ENCODE measurements at regions not wholly inside any gene's neighbourhood (a gene's known extent, or its start where the extent isn't known, plus 50 kb on each side); places are given as distances from the start of the nearest gene placed in this dataset.

DNA sequence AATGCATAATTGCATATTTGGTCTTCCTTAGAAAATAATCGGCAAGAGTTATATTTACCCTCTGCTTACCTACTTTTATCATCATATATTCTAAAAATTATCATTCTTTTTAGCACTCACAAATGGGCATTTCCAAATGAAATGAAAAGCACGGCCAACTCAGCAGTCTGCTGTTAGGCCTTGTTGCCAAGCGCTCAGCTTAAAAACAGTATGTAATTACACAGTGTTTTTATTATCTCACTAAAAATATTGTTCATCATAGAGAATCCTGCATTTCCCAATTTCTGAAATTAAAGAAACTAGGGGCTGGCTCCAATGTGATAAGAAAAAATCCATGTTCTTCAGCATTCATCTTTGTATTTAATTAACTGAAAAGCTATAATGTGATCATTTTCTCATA lies 391.7 kb upstream of the ADARB2 start (continued):
- TF ChIP-seq, protein P1, sequence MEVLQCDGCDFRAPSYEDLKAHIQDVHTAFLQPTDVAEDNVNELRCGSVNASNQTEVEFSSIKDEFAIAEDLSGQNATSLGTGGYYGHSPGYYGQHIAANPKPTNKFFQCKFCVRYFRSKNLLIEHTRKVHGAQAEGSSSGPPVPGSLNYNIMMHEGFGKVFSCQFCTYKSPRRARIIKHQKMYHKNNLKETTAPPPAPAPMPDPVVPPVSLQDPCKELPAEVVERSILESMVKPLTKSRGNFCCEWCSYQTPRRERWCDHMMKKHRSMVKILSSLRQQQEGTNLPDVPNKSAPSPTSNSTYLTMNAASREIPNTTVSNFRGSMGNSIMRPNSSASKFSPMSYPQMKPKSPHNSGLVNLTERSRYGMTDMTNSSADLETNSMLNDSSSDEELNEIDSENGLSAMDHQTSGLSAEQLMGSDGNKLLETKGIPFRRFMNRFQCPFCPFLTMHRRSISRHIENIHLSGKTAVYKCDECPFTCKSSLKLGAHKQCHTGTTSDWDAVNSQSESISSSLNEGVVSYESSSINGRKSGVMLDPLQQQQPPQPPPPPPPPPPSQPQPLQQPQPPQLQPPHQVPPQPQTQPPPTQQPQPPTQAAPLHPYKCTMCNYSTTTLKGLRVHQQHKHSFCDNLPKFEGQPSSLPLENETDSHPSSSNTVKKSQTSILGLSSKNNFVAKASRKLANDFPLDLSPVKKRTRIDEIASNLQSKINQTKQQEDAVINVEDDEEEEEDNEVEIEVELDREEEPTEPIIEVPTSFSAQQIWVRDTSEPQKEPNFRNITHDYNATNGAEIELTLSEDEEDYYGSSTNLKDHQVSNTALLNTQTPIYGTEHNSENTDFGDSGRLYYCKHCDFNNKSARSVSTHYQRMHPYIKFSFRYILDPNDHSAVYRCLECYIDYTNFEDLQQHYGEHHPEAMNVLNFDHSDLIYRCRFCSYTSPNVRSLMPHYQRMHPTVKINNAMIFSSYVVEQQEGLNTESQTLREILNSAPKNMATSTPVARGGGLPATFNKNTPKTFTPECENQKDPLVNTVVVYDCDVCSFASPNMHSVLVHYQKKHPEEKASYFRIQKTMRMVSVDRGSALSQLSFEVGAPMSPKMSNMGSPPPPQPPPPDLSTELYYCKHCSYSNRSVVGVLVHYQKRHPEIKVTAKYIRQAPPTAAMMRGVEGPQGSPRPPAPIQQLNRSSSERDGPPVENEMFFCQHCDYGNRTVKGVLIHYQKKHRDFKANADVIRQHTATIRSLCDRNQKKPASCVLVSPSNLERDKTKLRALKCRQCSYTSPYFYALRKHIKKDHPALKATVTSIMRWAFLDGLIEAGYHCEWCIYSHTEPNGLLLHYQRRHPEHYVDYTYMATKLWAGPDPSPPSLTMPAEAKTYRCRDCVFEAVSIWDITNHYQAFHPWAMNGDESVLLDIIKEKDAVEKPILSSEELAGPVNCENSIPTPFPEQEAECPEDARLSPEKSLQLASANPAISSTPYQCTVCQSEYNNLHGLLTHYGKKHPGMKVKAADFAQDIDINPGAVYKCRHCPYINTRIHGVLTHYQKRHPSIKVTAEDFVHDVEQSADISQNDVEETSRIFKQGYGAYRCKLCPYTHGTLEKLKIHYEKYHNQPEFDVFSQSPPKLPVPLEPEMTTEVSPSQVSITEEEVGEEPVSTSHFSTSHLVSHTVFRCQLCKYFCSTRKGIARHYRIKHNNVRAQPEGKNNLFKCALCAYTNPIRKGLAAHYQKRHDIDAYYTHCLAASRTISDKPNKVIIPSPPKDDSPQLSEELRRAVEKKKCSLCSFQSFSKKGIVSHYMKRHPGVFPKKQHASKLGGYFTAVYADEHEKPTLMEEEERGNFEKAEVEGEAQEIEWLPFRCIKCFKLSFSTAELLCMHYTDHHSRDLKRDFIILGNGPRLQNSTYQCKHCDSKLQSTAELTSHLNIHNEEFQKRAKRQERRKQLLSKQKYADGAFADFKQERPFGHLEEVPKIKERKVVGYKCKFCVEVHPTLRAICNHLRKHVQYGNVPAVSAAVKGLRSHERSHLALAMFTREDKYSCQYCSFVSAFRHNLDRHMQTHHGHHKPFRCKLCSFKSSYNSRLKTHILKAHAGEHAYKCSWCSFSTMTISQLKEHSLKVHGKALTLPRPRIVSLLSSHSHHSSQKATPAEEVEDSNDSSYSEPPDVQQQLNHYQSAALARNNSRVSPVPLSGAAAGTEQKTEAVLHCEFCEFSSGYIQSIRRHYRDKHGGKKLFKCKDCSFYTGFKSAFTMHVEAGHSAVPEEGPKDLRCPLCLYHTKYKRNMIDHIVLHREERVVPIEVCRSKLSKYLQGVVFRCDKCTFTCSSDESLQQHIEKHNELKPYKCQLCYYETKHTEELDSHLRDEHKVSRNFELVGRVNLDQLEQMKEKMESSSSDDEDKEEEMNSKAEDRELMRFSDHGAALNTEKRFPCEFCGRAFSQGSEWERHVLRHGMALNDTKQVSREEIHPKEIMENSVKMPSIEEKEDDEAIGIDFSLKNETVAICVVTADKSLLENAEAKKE (CRISPR knock-in tag; IDR thresholded peaks at IDR 0.05) = no peak
- TF ChIP-seq JUNB (IDR thresholded peaks at IDR 0.05; ENCODE audit: unreplicated experiment) = no peak
- TF ChIP-seq, protein P2, sequence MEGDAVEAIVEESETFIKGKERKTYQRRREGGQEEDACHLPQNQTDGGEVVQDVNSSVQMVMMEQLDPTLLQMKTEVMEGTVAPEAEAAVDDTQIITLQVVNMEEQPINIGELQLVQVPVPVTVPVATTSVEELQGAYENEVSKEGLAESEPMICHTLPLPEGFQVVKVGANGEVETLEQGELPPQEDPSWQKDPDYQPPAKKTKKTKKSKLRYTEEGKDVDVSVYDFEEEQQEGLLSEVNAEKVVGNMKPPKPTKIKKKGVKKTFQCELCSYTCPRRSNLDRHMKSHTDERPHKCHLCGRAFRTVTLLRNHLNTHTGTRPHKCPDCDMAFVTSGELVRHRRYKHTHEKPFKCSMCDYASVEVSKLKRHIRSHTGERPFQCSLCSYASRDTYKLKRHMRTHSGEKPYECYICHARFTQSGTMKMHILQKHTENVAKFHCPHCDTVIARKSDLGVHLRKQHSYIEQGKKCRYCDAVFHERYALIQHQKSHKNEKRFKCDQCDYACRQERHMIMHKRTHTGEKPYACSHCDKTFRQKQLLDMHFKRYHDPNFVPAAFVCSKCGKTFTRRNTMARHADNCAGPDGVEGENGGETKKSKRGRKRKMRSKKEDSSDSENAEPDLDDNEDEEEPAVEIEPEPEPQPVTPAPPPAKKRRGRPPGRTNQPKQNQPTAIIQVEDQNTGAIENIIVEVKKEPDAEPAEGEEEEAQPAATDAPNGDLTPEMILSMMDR (conservative IDR thresholded peaks at IDR 0.05; ENCODE audit: low read depth in 2 of 2) = no peak

DNA sequence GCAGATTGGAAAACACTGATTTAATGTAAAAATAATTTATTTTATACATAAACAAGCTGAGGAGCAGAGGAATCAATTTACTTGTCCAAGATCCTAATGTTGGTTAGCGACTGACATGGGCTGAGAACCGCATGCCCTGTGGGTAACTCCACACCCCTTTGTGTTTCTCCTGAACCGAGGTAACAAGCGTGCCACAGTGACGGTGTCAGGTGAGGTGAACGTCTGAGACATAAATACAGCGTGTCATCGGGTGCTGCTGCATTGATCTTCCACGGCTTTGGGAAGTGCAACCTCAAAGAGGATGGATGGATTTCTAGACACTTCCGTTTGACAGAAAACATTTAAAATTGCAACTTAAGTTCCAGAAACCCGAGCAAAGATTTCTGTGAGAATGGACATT lies 386.8 kb upstream of the ADARB2 start:
- Mint-ChIP-seq H3K36me3 (ENCODE audit: low read depth) (no peaks in the 10 kb centered on the region), H3K9me3 (no peaks in the 10 kb centered on the region; the same call in 2 of the 3 replicates), H3K27ac (no peak overlapping the region), H3K27me3 (ENCODE audit: insufficient read depth, low read depth, poor library complexity) (peaks cover 2% of the 10 kb centered on the region), H3K4me1 (peaks cover 3% of the 10 kb centered on the region; the same call in 2 of the 3 replicates), H3K4me3 (no peak overlapping the region)
- no peaks in the 10 kb centered on the region for H3F3A ChIP-seq (replicated peaks; ENCODE audit: low read depth)
- no peak for DNase-seq (ENCODE audit: low spot score)
- no peak overlapping the region for H2AFZ ChIP-seq
- no peak for ATAC-seq
- no peak overlapping the region for H3K27ac ChIP-seq (ENCODE audit: low read depth)
- no peaks in the 10 kb centered on the region; the same call in 1 of the 2 replicates for H3K9me2 ChIP-seq (ENCODE audit: insufficient read depth)
- no peaks in the 10 kb centered on the region for H4K20me1 ChIP-seq (replicated peaks; ENCODE audit: insufficient read depth)
- H3K27me3 ChIP-seq (ENCODE audit: insufficient read depth) = no peaks in the 10 kb centered on the region
- H3K36me3 ChIP-seq (ENCODE audit: insufficient read depth) = no peaks in the 10 kb centered on the region
- H3K4me1 ChIP-seq (ENCODE audit: insufficient read depth) = no peaks in the 10 kb centered on the region
- no peaks in the 10 kb centered on the region for H3K79me2 ChIP-seq (replicated peaks; ENCODE audit: insufficient read depth)
- H3K4me3 ChIP-seq = no peak overlapping the region
- H3K4me2 ChIP-seq = no peak overlapping the region
- TF ChIP-seq ZNF114 (CRISPR knock-in tag; IDR thresholded peaks at IDR 0.05) (no peak), POLR2AphosphoS5 (IDR thresholded peaks at IDR 0.05; ENCODE audit: low read depth) (no peak), NANOG (IDR thresholded peaks at IDR 0.05; ENCODE audit: borderline replicate concordance) (no peak), CREB1 (CRISPR knock-in tag; IDR thresholded peaks at IDR 0.05; ENCODE audit: low read depth) (no peak), EZH2 (IDR thresholded peaks at IDR 0.05; ENCODE audit: low read depth, unreplicated experiment) (no peak), EZH2phosphoT487 (IDR thresholded peaks at IDR 0.05; ENCODE audit: unreplicated experiment) (no peak)
- TF ChIP-seq, protein P2 (conservative IDR thresholded peaks at IDR 0.05; ENCODE audit: low read depth in 2 of 2) = no peak
- TF ChIP-seq, protein P3, sequence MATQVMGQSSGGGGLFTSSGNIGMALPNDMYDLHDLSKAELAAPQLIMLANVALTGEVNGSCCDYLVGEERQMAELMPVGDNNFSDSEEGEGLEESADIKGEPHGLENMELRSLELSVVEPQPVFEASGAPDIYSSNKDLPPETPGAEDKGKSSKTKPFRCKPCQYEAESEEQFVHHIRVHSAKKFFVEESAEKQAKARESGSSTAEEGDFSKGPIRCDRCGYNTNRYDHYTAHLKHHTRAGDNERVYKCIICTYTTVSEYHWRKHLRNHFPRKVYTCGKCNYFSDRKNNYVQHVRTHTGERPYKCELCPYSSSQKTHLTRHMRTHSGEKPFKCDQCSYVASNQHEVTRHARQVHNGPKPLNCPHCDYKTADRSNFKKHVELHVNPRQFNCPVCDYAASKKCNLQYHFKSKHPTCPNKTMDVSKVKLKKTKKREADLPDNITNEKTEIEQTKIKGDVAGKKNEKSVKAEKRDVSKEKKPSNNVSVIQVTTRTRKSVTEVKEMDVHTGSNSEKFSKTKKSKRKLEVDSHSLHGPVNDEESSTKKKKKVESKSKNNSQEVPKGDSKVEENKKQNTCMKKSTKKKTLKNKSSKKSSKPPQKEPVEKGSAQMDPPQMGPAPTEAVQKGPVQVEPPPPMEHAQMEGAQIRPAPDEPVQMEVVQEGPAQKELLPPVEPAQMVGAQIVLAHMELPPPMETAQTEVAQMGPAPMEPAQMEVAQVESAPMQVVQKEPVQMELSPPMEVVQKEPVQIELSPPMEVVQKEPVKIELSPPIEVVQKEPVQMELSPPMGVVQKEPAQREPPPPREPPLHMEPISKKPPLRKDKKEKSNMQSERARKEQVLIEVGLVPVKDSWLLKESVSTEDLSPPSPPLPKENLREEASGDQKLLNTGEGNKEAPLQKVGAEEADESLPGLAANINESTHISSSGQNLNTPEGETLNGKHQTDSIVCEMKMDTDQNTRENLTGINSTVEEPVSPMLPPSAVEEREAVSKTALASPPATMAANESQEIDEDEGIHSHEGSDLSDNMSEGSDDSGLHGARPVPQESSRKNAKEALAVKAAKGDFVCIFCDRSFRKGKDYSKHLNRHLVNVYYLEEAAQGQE (IDR thresholded peaks at IDR 0.05; ENCODE audit: unreplicated experiment) = no peak
